Adrenal gland (tissue), 9 donors: ENCODE measurements at regions not wholly inside any gene's neighbourhood (a gene's known extent, or its start where the extent isn't known, plus 50 kb on each side); places are given as distances from the start of the nearest gene placed in this dataset.

Experiments used
- DNase-seq, 7 donors: peaks; one replicate each; pipeline ENCODE4 v3.0.0-alpha.2; 2019 to 2020
- H3K27ac ChIP-seq, 5 donors: fragments of 200-600 bp; sonication (generic) in 4 of 5; 1 replicate in 3 of 5; 2 replicates in 2 of 5; pipeline versions ENCODE4 v1.5.1 to v1.8.0; 2016 to 2020; ENCODE audit warnings: mild to moderate bottlenecking in 1 of 5
- H3K27me3 ChIP-seq: fragments of 200-600 bp; 2 replicates; pipeline ENCODE4 v1.8.0; 2021
- H3K36me3 ChIP-seq, 2 donors: fragments of 200-600 bp; replicated peaks in 1 of 2; 1 replicate in 1 of 2; 2 replicates in 1 of 2; pipeline versions ENCODE4 v1.5.1 to v1.8.0; 2018 to 2022
- H3K4me1 ChIP-seq, 2 donors: fragments of 200-600 bp; replicated peaks in 1 of 2; 1 replicate in 1 of 2; 2 replicates in 1 of 2; pipeline versions ENCODE4 v1.5.1 to v1.8.0; 2018 to 2021
- H3K4me3 ChIP-seq, 4 donors: fragments of 200-600 bp; sonication (generic) in 3 of 4; one replicate each; pipeline ENCODE4 v1.5.1; 2016 to 2018
- H3K9me3 ChIP-seq, 3 donors: fragments of 200-600 bp; sonication (generic) in 1 of 3; replicated peaks in 1 of 3; 1 replicate in 2 of 3; 2 replicates in 1 of 3; pipeline versions ENCODE4 v1.5.1 to v1.8.0; 2016 to 2021
- POLR2A ChIP-seq, 2 donors: fragments of 450-650 bp; IDR thresholded peaks; one replicate each; pipeline ENCODE4 v1.6.1; 2017; ENCODE audit warnings: antibody characterized with exemption in 2 of 2, mild to moderate bottlenecking in 2 of 2, moderate library complexity in 1 of 2
- whole genome bisulfite sequencing, 4 donors: extraction: QIAGEN DNeasy Blood & Tissue Kit in 2 of 4; methylation state at CpG; one replicate each; pipeline versions ENCODE4 v1.1.5 to v1.1.7; 2013 to 2017; 5-methylcytosine and 5-hydroxymethylcytosine counted together
- intact Hi-C, 2 donors: fragments of 100-400 bp; cut with DNase I; formaldehyde crosslinking; loops; one replicate each; pipeline versions ENCODE4 v1.14.1 to v1.15.0; 2022 to 2023
- TF ChIP-seq, protein P1 (sequence below), 6 experiments: fragments of 450-650 bp in 4 of 6; fragments of 200-600 bp in 2 of 6; sonication (generic) in 1 of 6; IDR thresholded peaks; 1 replicate in 5 of 6; 2 replicates in 1 of 6; pipeline versions ENCODE4 v1.5.1 to v1.8.0; 2016 to 2021; ENCODE audit warnings: antibody characterized with exemption in 6 of 6, mild to moderate bottlenecking in 2 of 6, moderate library complexity in 1 of 6
- donor health status: healthy with polysubstance abuse.
- donor health status: Bipolar disorder and iron deficiency.
- donor health status: DM: yes; HTN: yes; CAD: no.
- donor health status: DM: no; HTN: no; CAD: no.
- donor health status: DM: no; HTN: no; CAD: no.

DNA sequence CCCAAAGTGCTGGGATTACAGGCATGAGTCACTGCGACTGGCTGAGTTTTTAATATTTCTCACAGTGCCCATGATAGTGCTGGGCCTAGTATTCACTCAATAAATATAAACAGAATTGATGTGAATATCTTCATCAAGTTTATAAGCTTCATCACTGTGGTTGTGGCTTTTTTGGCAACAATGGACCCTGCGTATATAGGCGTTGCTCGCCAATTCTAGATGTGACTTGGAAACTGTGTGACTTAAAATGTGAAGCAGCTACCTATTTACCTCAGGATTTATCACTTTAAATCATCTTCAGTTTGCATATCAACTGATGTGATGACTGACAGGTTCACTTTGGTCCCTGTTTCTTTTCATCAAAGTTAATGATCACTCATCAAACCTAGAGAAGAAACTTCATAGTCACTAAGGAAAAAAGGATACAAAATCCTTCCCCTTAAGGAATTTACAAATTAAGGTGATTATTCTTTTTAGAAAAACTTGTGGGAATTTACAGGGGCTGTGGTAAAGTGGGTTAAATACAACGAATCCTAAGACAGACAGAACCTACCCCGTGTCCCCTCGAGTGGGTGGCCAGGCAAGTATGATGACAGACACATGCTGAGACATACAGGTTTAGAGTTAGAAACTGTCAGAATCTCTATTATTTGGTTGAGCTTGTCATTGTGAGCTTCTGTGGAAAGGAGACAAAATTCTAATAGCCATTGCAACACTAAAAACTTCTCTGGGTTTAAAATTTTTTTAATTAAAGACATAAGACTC is 101.3 kb downstream of the AKAP11 start:
- no peak overlapping the region for H3K4me3 ChIP-seq
- TF ChIP-seq, protein P1, sequence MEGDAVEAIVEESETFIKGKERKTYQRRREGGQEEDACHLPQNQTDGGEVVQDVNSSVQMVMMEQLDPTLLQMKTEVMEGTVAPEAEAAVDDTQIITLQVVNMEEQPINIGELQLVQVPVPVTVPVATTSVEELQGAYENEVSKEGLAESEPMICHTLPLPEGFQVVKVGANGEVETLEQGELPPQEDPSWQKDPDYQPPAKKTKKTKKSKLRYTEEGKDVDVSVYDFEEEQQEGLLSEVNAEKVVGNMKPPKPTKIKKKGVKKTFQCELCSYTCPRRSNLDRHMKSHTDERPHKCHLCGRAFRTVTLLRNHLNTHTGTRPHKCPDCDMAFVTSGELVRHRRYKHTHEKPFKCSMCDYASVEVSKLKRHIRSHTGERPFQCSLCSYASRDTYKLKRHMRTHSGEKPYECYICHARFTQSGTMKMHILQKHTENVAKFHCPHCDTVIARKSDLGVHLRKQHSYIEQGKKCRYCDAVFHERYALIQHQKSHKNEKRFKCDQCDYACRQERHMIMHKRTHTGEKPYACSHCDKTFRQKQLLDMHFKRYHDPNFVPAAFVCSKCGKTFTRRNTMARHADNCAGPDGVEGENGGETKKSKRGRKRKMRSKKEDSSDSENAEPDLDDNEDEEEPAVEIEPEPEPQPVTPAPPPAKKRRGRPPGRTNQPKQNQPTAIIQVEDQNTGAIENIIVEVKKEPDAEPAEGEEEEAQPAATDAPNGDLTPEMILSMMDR (IDR thresholded peaks at IDR 0.05), result no peak
- no peak for TF ChIP-seq POLR2A (IDR thresholded peaks at IDR 0.05)
- DNase-seq, result no peak
- intact Hi-C loops, result no loop called here
- H3K36me3 ChIP-seq, result no peaks in the 10 kb centered on the region
- WGBS, 4 donors, result 83 to 93% (median 86%) methylated on average over 7 of the region's 7 CpGs
- no peaks in the 10 kb centered on the region for H3K27me3 ChIP-seq
- no peaks in the 10 kb centered on the region for H3K4me1 ChIP-seq
- H3K27ac ChIP-seq, result no peak overlapping the region
- H3K9me3 ChIP-seq, result no peaks in the 10 kb centered on the region

DNA sequence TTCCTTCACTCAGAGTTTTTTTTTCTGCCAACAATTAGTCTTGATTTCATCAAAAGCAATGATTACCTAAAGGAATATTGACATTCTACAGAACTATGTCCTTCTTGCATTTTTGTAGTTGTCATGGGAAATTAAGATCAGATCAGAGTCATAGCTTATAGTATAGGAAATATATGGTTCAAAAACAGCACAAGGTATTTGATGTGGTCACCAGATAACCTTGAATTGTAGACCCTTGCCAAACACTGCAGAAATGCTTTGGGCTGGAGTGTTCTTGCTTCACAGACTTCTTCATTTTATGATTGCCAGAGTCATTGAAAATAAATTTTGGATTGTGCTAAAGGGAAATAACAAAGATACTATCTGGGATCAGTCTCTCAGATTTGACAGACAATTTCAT is 103.7 kb downstream of the AKAP11 start:
- Histone ChIP-seq H3K27me3 (no peaks in the 10 kb centered on the region), H3K4me1 (no peaks in the 10 kb centered on the region), H3K36me3 (no peaks in the 10 kb centered on the region), H3K27ac (no peak overlapping the region), H3K9me3 (no peaks in the 10 kb centered on the region), H3K4me3 (no peak overlapping the region)
- DNase-seq, result no peak
- TF ChIP-seq, protein P1 (IDR thresholded peaks at IDR 0.05), result no peak
- no peak for TF ChIP-seq POLR2A (IDR thresholded peaks at IDR 0.05)
- intact Hi-C loops, result no loop called here

DNA sequence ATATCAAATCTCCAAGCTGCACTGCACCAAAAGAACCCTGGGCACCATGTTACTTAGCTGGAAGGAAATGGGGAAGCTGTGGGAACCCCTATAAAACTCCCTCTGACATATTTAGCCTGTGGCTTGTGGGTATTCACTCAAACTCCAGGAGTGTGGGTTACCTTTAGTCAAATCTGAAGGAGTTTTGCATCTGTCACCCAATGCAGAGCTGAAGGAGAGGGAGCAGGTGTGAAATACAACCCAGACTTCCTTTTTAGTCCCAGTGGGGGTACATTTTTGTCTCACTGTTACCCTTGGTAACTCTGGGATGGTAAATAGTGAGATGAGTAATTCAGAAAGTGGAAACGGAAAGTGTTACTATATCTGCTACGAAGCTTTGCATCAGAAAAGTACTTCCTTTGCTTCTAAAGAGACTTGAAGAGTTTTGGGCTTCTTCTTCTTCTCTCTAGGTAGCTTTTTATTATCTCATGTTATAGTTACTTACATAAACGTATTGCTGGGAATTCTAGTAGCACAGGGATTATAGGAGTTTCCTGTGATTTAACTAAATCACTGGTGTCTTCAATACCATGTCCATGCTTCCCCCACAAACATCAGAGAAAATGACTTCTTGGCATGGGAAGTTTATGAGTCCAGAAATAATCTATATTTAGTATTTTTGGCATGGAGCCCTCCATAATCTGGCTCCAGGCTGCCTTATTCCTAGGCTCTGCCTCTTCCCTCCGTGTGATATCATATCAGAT is 105.9 kb downstream of the AKAP11 start:
- DNase-seq, result no peak
- H3K27ac ChIP-seq, result no peak overlapping the region
- no peaks in the 10 kb centered on the region for H3K9me3 ChIP-seq
- no peaks in the 10 kb centered on the region for H3K4me1 ChIP-seq
- no peak for TF ChIP-seq POLR2A (IDR thresholded peaks at IDR 0.05)
- TF ChIP-seq, protein P1 (IDR thresholded peaks at IDR 0.05), result no peak
- 45 to 62% (median 57%) methylated on average over 4 of the region's 4 CpGs for WGBS, 4 donors
- intact Hi-C loops, result no loop called here
- H3K27me3 ChIP-seq, result no peaks in the 10 kb centered on the region
- H3K4me3 ChIP-seq, result no peak overlapping the region
- H3K36me3 ChIP-seq, result no peaks in the 10 kb centered on the region

DNA sequence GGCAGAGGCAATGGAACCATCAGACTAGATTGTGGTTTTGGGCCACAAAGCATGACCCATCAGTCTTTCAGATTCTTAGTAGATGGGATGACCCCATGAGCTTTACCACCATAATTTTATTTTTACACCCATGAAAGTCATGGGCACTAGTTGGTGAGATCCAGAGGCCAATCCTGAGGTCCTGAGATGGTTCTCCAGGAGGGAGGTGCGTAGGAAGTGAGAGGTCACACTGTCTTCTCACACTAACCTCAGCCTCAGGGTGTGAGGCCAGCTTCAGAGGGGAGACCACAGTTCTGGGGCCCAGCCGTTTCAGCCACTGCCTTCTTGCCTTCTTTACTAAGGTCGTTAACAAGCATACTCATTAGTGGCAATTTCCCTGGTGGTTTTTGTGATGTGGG is 106.4 kb downstream of the AKAP11 start:
- Histone ChIP-seq H3K27ac (no peak overlapping the region), H3K4me1 (no peaks in the 10 kb centered on the region), H3K36me3 (no peaks in the 10 kb centered on the region), H3K27me3 (no peaks in the 10 kb centered on the region), H3K9me3 (no peaks in the 10 kb centered on the region), H3K4me3 (no peak overlapping the region)
- DNase-seq, result no peak
- TF ChIP-seq, protein P1 (IDR thresholded peaks at IDR 0.05), result no peak
- no peak for TF ChIP-seq POLR2A (IDR thresholded peaks at IDR 0.05)
- intact Hi-C loops, result no loop called here
- 72 to 83% (median 74%) methylated on average over 3 of the region's 3 CpGs for WGBS, 4 donors
